ENCODE measurements at regions not wholly inside any gene's neighbourhood (a gene's known extent, or its start where the extent isn't known, plus 50 kb on each side); places are given as distances from the start of the nearest gene placed in this dataset.

DNA sequence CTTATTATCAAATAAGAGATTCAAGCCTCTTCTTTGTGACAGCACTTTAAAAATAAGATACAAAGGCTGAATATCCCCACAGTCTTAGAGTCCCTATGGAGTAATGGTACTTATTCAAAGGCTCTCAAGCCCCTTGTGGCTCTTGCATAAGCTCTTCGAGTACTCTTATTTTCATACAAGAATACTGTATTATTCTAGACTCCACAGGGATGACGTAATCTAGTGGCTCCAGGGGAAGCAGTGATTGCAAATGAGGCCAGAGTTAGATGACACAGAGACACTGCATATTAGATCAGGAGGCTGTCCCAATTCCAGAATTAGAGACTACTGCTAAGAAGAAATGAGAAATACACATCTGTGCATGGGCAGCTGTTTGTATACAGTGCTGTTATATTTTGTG is 1195.9 kb upstream of the MAP3K7 start:
- DNase-seq (ENCODE audit: low spot score), result no peak

GRCh38 chr6:91781946-91782345 is 1195.1 kb upstream of the MAP3K7 start:
- DNase-seq (ENCODE audit: low spot score), result no peak

DNA sequence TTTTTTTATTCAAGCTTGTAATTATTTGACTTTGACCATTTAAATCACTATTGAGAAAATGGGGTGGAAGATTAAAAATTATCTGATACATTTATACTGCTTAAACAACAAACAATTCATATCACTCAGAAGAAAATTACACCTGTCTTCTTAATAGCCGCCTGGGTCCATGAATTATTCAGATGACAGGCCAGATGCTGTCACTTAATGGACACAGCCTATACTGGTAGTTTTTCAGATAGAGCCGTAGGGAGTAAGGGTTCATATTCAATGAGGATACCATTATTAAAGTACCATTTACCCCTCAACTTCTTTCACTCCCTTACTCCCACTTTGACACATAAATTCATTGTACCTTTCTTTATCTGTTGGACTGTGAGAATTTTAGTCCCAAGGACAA is 1193.4 kb upstream of the MAP3K7 start:
- DNase-seq (ENCODE audit: low spot score), result no peak

GRCh38 chr6:91761621-91762020 is 1174.7 kb upstream of the MAP3K7 start:
- DNase-seq (ENCODE audit: low spot score), result no peak

DNA sequence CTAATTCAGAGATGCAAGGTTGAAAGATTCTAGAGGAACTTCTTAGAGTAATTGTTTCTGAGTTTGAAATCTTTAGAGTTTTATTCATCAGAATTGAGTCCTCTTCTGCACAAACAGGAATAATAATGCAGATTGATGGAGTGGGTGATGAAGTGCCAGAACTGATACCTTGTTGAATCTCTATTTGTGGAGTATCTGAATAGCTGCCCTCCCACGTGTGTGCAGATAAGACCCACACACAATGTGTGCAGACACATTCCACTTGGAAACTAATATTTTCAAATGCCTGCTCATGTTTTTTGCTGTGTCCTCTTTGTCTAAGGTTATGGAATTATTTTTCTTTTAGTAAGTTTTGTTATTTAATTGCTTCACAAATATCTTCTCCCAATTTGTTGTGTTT is 1167.8 kb upstream of the MAP3K7 start:
- DNase-seq (ENCODE audit: low spot score), result no peak

GRCh38 chr6:91751526-91751925 is 1164.7 kb upstream of the MAP3K7 start:
- no peak for DNase-seq (ENCODE audit: low spot score)

DNA sequence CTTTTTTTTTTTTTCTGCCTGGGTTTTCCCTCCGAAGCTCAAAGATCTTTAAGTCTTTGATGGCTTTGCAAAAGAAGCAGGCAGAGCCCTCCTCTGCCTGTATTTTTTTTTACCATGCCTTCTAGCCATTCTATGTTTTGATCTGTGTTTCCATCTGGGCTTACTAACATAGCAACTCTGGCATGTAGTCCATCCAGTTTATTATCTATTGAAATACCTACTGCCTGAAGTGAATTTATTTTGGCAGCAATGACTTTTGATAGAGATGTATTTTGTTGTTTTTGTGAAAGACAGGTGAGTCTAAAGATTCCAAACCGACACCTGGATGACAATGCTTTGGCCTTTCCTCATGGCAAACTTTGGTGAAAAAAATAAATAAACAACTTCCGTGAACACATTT is 1157.7 kb upstream of the MAP3K7 start:
- DNase-seq (ENCODE audit: low spot score), result no peak

DNA sequence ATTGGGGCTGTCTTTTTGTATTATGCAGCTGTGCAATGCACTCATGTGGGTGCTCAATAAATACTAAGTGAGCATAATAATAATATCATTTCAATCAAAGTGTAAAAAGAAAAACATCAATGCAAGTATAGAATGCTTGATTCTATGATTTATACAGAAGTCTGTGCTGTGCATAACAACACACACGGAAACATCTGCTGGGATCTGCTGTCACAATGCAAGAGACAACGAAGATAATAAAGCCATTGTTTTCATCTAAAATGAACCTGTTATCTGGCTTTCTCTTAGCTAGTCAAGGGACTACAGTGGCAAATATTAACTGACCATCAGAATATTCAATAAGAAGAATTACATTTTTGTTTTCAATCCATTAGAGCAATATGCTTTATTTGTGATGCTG is 1156.9 kb upstream of the MAP3K7 start:
- no peak for DNase-seq (ENCODE audit: low spot score)

- no peak for DNase-seq (ENCODE audit: low spot score)
Measured at GRCh38 chr6:91731939-91732338, 1145.1 kb upstream of the MAP3K7 start.

DNA sequence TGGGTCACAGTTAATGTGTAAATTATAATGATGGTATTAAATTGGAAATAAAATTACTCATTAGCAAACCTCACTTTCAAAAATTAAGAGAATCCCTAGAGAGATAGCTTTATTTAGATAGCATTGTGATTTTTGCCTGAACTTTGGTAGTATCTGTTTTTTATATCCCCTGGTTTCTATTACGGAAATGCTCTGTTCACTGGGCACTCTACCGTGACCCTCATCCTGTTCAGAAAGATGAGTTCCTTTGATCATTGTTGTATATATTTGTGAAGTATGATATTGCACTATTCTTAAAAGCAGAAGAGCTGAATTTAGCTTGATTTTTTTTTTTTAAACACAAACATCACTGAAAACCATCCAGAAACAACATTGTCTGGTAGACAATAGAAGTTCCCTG is 1143.8 kb upstream of the MAP3K7 start:
- DNase-seq (ENCODE audit: low spot score), result no peak

DNA sequence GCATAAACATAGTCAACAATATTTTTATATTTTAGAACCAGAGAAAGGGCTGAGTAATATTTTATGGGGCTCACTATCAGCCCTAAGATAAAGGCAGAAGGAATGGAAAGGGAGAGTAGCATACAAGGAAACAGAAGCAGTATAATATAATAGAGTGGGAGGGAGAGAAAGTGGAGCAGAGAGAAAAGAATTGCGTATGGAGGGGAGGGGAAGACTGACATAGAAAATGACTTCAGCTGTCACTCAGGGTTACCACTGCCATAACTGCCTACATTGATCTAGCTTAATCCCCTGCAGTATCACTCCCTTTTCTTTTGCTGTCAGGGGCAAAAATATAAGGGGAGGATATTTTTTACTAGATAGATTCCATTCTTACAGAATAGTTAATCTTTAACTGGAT is 1133.5 kb upstream of the MAP3K7 start:
- no peak for DNase-seq (ENCODE audit: low spot score)

DNA sequence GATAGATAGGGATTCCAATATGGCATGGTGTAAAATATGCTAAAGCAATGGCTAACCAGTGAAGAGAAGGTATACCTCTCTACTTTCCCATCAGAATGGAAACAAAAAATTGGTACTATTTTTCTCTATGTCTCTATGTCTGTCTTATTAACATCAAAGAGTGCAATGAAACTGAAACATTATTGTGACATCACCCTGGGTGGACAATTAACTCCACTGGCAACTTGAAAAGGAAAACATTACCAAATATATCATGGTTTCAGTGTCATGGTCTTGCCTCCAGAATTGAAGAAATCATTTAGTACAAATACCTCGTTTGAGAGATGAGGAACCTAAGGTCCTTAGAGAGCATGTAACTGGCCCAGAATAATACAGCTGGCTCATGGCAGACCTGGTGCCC is 1132.5 kb upstream of the MAP3K7 start:
- no peak for DNase-seq (ENCODE audit: low spot score)

DNA sequence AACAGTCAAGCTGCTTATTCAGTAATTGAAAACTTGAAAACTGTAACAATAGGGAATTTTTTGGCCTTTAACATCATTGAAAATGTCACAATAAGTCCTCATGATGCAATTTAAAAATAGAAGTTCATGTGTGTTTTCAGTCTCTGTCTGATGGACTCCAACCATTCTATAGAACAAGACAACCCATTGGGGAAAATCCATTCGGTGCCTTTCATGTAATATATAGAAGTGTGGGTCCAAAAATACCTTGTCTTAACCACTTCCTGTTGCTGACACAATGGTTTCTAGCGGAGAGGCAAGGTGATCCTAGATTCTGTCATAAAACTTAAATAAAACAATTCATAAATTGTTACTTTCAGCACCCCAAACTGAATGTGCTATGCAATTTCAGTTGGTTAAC is 1131.3 kb upstream of the MAP3K7 start:
- DNase-seq (ENCODE audit: low spot score), result no peak

- DNase-seq (ENCODE audit: low spot score), result no peak
Measured at GRCh38 chr6:91717094-91717493, 1130.2 kb upstream of the MAP3K7 start.

DNA sequence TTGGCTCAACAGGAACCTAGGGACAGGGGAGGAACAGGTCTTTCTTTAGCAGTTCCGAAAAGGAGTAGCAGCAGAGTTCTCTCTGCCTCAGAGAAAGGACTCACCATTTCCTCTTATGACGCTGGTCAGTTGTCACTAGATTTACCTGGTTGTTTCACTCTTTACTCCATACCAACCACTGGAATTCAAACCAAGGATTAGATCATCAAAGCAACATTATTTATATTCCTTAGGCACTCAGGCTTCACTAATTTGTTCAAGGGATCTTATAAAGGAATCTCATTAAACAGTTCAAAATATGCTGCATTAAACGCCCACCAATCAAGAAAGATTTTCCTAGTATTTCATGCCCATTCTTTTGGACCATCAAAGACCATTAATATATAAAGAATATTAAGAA is 1129.5 kb upstream of the MAP3K7 start:
- no peak for DNase-seq (ENCODE audit: low spot score)

GRCh38 chr6:91715171-91715805 is 1128.4 kb upstream of the MAP3K7 start:
- DNase-seq (ENCODE audit: low spot score), result no peak

DNA sequence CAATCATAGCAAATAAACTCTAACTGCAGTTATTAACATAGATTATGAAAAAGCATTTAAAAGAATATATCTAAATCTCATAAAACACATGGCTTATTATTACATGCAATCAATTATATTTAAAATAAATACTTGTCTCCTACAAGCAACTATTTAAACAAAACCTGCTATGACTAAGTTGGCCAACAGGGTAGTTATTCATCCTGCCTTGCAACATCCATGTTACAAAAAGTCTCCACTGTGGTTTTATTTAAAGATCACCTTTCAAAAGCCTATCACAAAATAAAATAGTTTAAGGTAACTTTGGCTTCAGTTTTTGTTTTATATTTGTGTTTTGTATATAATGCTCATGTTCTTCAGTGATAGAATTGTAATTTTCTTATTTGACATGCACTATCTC is 1127.0 kb upstream of the MAP3K7 start:
- no peak for DNase-seq (ENCODE audit: low spot score)

DNA sequence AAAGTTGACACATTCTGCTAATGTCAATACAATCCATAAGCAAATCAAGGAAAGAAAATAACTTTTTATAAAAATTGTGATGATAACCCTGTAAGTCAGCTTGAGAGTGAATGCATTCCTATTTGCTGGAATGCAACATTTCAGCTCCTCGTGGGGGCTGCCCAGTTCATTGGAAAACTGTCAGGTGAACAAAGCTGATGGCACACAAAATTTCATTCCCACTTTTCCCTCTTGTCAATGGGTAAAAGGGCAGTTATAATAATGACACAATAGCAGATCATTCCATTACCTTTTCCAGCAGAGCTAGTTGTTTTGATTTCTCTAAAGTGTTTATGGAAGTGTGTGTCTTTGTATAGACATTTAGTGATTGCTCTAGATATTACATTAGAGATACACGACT is 1124.6 kb upstream of the MAP3K7 start:
- no peak for DNase-seq (ENCODE audit: low spot score)

DNA sequence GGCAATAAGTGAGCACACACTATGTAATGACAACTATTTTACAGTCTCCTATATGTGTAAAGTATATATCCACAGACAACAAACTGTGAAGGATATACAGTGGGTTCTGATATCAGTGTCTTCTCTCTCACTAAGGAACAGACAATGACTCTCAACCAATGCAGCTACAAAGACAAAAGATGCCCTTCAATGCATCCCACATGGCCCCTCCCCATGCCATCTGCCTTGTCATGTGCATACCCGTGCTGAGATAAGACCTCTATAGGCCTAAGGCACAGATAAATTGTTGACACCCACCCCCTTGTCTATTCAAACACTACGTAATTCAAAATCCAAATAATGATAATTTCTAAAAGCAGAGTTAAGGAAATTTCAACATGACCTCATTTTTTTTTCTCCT is 1123.5 kb upstream of the MAP3K7 start:
- no peak for DNase-seq (ENCODE audit: low spot score)

GRCh38 chr6:91708534-91708933 is 1121.7 kb upstream of the MAP3K7 start:
- no peak for DNase-seq (ENCODE audit: low spot score)

GRCh38 chr6:91705646-91706045 is 1118.8 kb upstream of the MAP3K7 start:
- DNase-seq (ENCODE audit: low spot score), result no peak

GRCh38 chr6:91704531-91704930 is 1117.7 kb upstream of the MAP3K7 start:
- DNase-seq (ENCODE audit: low spot score), result no peak

DNA sequence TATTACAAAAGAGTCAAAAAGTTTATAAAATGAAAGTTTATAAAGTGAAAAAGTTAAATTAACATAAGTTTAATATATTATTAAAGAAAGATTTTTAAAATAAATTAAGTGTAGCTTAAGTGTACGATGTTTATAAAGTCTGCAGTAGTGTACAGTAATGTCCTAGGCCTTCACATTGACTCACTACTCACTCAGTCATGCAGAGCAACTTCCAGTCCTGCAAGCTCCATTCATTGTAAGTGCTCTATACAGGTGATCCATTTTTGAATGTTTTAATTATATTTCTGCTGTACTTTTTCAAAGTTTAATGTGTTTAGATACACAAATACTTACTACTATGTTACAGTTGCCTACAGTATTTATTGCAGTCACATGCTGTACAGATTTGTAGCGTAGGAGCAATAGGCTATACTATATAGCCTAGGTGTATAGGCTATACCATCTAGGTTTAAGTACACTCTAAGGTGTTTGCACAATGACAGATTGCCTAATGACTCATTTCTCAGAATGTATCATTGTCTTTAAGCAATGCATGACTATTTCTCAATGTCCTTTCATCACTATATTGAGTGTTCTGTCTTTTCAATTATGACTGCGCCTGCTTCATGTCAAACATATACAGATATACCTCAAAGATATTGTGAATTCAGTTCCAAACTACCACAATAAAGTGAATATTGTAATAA is 1110.3 kb upstream of the MAP3K7 start:
- no peak for DNase-seq (ENCODE audit: low spot score)

DNA sequence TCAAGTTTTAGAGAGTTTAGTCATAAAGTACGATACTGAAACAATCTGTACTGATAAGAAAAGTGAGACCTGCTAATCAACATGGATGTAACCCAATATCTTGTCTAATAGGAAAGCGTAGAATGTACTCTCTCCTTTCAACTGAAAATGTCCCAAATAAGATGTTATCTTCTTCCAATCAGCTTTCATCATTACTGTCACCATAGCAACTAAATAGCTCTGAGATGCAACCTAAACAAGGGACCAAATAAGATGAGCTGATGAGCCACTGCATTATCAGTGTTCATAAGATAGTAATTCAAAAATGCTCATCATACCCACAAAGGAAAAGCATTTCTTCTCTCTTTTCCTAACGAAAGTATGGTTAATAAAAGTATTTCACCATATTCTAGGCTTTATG is 1108.3 kb upstream of the MAP3K7 start:
- DNase-seq (ENCODE audit: low spot score), result no peak
